Activated CD4-positive, alpha-beta memory T cell treated with anti-CD3 and anti-CD28 coated beads for 36 hours (primary cell): ENCODE measurements at regions not wholly inside any gene's neighbourhood (a gene's known extent, or its start where the extent isn't known, plus 50 kb on each side); places are given as distances from the start of the nearest gene placed in this dataset.
"Not testable (repeated sequence)": the region's sequence is repeated elsewhere in the genome, so short reads cannot be mapped to it uniquely, and the experiment has no call there.

Source experiments
- CTCF ChIA-PET: fragments of 350-600 bp; sonication (Branson Sonifier 250); formaldehyde crosslinking; loops from one replicate; lab custom pipeline; 2021; ENCODE audit warnings: antibody characterized with exemption, inconsistent platforms; lab: Charles Lee
- POLR2A ChIA-PET: fragments of 350-600 bp; sonication (Branson Sonifier 250); formaldehyde crosslinking; loops from one replicate; lab custom pipeline; 2021; ENCODE audit warnings: antibody characterized with exemption; lab: Charles Lee
- DNase-seq: peaks from one replicate; pipeline ENCODE4 v3.0.0-alpha.2; 2020
- H3K27ac Mint-ChIP-seq: one replicate; pipeline ENCODE4 v1.8.0; 2021; ENCODE audit warnings: mixed read lengths
- H3K27me3 Mint-ChIP-seq: one replicate; pipeline ENCODE4 v1.8.0; 2021; ENCODE audit warnings: mixed read lengths
- H3K36me3 Mint-ChIP-seq: one replicate; pipeline ENCODE4 v1.8.0; 2021; ENCODE audit warnings: mixed read lengths
- H3K4me1 Mint-ChIP-seq: one replicate; pipeline ENCODE4 v1.8.0; 2021; ENCODE audit warnings: low read depth, mixed read lengths
- H3K4me3 Mint-ChIP-seq: one replicate; pipeline ENCODE4 v1.8.0; 2021; ENCODE audit warnings: mild to moderate bottlenecking, mixed read lengths
- H3K9me3 Mint-ChIP-seq: one replicate; pipeline ENCODE4 v1.8.0; 2021; ENCODE audit warnings: mixed read lengths
- intact Hi-C: fragments of 100-400 bp; cut with micrococcal nuclease; formaldehyde crosslinking; loops from one replicate; pipeline ENCODE4 v1.15.1; 2023

DNA sequence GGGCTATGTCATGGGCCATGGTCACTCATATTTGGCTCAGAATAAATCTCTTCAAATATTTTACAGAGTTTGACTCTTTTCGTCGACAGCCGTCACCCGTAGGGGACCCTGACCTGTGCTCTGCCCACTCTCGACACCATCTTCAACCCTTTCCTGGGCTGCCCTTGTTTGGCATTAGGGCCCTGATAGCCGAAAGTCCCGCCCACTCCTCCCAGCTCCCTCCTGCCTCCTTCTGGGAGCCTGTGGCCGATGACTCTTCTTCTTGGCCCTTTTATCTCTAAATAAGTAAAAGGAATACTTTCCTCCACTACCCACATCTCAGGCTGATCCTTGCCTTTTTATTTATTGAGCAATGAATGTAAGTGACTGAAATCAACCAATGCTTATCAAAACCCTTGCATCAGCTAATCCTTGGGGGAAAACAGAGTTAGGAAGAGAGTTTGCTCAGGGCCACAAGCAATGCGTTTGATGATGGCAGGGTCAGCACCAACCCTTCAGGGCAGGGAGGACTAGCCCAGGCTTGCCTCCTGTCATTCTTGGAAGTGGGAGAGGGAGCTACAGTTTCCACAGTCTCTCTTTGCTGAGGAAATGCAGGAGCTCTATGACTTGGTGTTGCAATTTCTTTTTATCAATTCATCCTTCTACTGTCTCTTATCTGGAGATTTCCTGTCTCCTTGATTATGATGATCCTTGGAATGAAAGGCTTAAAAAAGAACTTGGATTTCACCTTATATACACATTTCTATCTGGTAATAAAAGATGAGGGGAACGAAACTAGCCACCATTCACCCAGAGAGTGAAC is 218.2 kb upstream of the PODXL start:
- DNase-seq, result no peak
- intact Hi-C loops, result no loop called here
- Mint-ChIP-seq H3K36me3 (no peaks in the 10 kb centered on the region), H3K27me3 (peaks cover 4% of the 10 kb centered on the region), H3K4me3 (no peak overlapping the region), H3K4me1 (no peaks in the 10 kb centered on the region), H3K9me3 (no peaks in the 10 kb centered on the region), H3K27ac (no peak overlapping the region)
- ChIA-PET CTCF (no interaction called here), POLR2A (no interaction called here)

DNA sequence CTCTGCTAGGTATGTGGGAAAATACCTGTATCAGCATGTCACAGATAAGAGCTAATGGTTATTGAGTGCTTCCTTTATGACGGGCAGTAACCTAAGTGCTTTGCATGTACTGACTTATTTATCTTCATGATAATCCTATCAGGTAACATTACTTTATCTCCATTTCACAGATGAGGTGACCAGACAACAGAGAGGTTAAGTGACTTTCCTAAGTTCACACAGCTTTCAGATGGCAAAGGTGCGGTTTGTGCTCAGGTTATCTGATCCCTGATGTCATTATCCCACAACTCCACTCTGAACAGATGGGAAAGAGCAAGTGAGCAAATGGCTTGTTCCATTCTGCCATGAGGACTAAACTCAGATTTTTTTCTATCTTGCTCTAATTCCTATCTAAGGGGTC is 217.0 kb upstream of the PODXL start:
- Mint-ChIP-seq H3K36me3 (no peaks in the 10 kb centered on the region), H3K27me3 (peaks cover 3% of the 10 kb centered on the region), H3K9me3 (no peaks in the 10 kb centered on the region), H3K27ac (no peak overlapping the region), H3K4me1 (no peaks in the 10 kb centered on the region), H3K4me3 (no peak overlapping the region)
- ChIA-PET CTCF (no interaction called here), POLR2A (no interaction called here)
- intact Hi-C loops, result no loop called here
- DNase-seq, result no peak

DNA sequence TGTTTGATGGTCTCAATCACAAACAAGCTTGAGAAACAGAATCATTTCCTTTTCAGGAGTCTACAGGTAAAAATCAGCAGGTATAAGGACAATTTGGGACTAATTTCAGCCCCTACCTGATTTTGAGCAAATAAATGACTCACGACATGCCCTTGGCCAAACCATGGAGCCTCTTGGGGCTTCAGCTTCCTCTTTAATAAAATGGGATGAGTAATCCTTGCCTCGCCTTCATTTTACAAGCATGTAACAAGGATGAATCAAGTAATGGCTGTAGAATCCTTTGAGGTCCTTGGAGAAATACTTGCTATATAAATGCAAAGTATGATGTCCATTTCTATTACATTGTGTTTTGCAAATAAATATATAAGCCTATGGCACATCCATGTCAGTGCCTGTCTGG is 212.8 kb upstream of the PODXL start:
- no peak overlapping the region for H3K27ac Mint-ChIP-seq
- DNase-seq, result no peak
- peaks cover 3% of the 10 kb centered on the region for H3K27me3 Mint-ChIP-seq
- H3K4me3 Mint-ChIP-seq, result no peak overlapping the region
- intact Hi-C loops, result no loop called here
- CTCF ChIA-PET, result no interaction called here
- H3K9me3 Mint-ChIP-seq, result no peaks in the 10 kb centered on the region
- no peaks in the 10 kb centered on the region for H3K4me1 Mint-ChIP-seq
- no peaks in the 10 kb centered on the region for H3K36me3 Mint-ChIP-seq
- POLR2A ChIA-PET, result no interaction called here

DNA sequence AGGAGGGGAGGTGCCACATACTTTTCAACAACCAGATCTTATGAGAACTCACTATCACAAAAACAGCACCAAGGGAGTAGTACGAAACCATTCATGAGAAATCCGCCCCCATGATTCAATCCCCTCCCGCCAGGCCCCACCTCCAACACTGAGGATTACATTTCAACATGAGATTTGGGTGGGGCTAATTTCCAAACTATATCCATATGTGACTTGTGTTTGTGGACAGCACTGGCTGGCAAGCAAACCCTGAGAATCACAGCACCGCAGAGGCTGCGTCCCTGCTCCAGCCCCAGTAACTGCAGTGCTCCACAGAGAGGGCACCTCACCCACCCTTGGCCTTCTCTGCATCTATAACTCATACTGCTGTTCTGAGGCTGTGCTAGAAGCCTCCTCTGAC is 211.2 kb upstream of the PODXL start:
- intact Hi-C loops, result no loop called here
- H3K27me3 Mint-ChIP-seq, result peaks cover 3% of the 10 kb centered on the region
- ChIA-PET CTCF (no interaction called here), POLR2A (no interaction called here)
- no peaks in the 10 kb centered on the region for H3K36me3 Mint-ChIP-seq
- H3K27ac Mint-ChIP-seq, result no peak overlapping the region
- no peaks in the 10 kb centered on the region for H3K9me3 Mint-ChIP-seq
- DNase-seq, result no peak
- no peaks in the 10 kb centered on the region for H3K4me1 Mint-ChIP-seq
- no peak overlapping the region for H3K4me3 Mint-ChIP-seq

DNA sequence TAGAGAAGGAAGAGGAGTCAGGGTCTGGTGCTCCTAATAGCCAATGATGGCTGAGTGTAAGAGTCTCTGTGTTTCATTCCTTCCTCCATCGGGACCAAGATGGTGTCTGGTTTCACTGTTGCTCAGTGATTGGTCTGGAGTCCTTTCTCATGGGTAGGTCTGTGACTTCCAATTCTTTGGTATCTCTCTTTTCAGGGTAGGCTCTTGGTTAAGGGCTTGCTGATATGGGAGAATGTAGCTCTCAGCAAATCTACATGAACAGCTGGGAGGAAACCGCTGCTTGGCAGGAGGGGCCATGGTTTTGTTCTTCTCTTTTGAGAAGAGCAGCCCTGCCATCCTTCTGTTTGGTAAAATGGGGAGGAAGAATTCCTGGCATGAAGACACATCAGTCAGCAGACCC is 209.1 kb upstream of the PODXL start:
- DNase-seq, result no peak
- intact Hi-C loops, result no loop called here
- H3K27me3 Mint-ChIP-seq, result peaks cover 8% of the 10 kb centered on the region
- no peak overlapping the region for H3K4me3 Mint-ChIP-seq
- H3K27ac Mint-ChIP-seq, result no peak overlapping the region
- no peaks in the 10 kb centered on the region for H3K9me3 Mint-ChIP-seq
- CTCF ChIA-PET, result no interaction called here
- POLR2A ChIA-PET, result no interaction called here
- no peaks in the 10 kb centered on the region for H3K36me3 Mint-ChIP-seq
- H3K4me1 Mint-ChIP-seq, result no peaks in the 10 kb centered on the region

DNA sequence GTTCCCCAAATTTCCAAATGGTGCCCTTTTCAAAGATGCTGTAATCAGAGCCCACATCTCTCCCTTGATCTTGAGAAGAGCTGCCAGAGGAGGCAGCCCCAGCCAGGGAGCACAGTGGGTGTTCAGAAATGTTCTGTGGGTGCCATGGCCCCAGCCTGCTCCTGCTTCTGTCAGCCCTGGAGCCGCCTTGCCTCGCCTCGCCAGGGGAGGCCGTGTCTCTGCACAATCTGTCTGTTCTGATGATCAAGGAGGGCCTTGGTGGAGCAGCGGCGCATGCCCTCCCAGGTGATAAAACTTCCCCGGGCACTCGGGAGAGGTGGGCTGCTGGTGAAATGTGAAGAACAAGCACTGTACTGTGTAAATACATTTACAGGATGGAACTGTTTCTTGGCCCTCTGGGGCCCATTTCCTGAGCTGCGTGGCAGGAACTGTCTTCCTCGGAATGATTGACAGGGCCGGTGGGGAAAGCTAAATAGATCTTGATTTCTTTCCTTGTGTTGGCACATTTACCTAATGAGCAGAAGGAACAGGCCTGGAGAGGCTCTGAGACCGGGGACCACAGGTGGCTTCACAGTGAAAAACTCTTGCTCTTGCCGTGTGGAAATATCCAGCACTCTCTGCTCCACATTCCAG is 207.8 kb upstream of the PODXL start:
- H3K4me1 Mint-ChIP-seq, result no peaks in the 10 kb centered on the region
- intact Hi-C loops, result no loop called here
- no peak overlapping the region for H3K27ac Mint-ChIP-seq
- H3K9me3 Mint-ChIP-seq, result no peaks in the 10 kb centered on the region
- ChIA-PET POLR2A (no interaction called here), CTCF (no interaction called here)
- peaks cover 7% of the 10 kb centered on the region for H3K27me3 Mint-ChIP-seq
- no peaks in the 10 kb centered on the region for H3K36me3 Mint-ChIP-seq
- H3K4me3 Mint-ChIP-seq, result no peak overlapping the region
- DNase-seq, result no peak

DNA sequence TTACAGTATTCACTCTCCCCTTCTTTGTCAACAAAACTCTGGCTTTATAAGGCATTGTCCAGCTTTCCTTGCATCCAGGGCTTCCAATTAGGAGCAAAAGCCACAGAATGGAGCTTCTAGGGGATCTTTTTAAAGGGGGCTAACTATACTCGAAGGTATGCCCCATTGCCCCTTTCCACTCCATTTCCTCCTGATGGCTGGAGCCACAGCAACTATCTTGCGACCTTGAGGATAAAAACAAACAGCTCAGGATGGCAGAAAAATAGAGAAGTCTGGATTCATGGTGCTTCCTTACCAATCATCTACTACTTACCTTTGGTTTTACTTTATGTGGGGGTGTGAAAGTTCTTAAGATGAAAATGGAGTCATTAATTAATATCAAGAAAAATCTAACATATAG is 206.3 kb upstream of the PODXL start:
- no peak overlapping the region for H3K27ac Mint-ChIP-seq
- H3K4me3 Mint-ChIP-seq, result no peak overlapping the region
- no peaks in the 10 kb centered on the region for H3K9me3 Mint-ChIP-seq
- POLR2A ChIA-PET, result no interaction called here
- H3K36me3 Mint-ChIP-seq, result no peaks in the 10 kb centered on the region
- no peaks in the 10 kb centered on the region for H3K4me1 Mint-ChIP-seq
- no peak for DNase-seq
- peaks cover 11% of the 10 kb centered on the region for H3K27me3 Mint-ChIP-seq
- CTCF ChIA-PET, result interaction anchor here (0.6 kb wide), 1 partner anchor 108 kb away, joined by 3 read pairs; no protein-coding TSS in a partner anchor
- intact Hi-C loops, result no loop called here

DNA sequence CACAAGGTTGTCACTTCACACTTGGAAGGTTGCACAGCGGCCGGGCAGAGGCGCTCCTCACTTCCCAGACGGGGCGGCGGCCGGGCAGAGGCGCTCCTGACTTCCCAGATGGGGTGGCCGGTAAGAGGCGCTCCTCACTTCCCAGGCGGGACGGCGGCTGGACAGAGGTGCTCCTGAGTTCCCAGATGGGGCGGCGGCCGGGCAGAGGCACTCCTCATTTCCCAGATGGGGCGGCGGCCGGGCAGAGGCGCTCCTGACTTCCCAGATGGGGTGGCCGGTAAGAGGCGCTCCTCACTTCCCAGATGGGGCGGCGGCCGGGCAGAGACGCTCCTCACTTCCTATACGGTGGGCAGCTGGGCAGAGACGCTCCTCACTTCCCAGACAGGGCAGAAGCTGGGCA is 199.4 kb upstream of the PODXL start:
- POLR2A ChIA-PET, H3K36me3 Mint-ChIP-seq, H3K9me3 Mint-ChIP-seq, H3K4me1 Mint-ChIP-seq, intact Hi-C loops, CTCF ChIA-PET, H3K27ac Mint-ChIP-seq, DNase-seq, H3K4me3 Mint-ChIP-seq: not testable (repeated sequence)
- H3K27me3 Mint-ChIP-seq, result peaks cover 12% of the 10 kb centered on the region

DNA sequence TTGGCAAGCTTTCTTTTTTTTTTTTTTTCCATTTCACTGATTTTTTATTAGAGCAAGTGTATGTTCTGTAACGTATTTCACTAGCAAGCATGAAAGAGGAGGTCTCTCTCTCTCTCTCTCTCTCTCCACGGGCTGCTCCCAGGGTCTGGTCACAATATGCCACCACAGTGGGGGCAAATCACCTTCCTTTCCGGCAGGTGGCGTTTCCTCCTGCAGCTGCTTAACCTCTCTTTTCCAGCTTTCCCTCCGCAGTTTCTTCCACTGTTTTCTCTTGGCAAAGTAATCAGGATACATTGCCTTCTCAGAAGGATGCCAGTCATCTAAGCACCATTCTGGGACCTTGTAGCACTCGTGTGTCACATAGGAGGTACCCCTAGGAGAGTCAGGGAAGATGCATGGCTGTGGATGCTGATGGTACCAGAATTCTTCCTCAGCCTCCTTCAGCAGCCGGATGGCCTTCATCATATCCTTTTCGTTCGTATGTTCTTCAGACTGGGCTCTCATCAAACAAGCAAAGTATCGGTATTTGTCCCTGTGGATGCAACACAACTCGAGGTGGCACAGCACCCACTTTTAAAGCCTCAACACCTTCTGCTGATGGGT is 197.3 kb upstream of the PODXL start:
- POLR2A ChIA-PET, result no interaction called here
- CTCF ChIA-PET, result interaction anchor here (0.7 kb wide), 1 partner anchor 1591 kb away, joined by 3 read pairs; no protein-coding TSS in a partner anchor
- DNase-seq, result no peak
- peaks cover 8% of the 10 kb centered on the region for H3K27me3 Mint-ChIP-seq
- no peaks in the 10 kb centered on the region for H3K36me3 Mint-ChIP-seq
- H3K4me3 Mint-ChIP-seq, result no peak overlapping the region
- intact Hi-C loops, result no loop called here
- no peaks in the 10 kb centered on the region for H3K4me1 Mint-ChIP-seq
- no peak overlapping the region for H3K27ac Mint-ChIP-seq
- no peaks in the 10 kb centered on the region for H3K9me3 Mint-ChIP-seq

DNA sequence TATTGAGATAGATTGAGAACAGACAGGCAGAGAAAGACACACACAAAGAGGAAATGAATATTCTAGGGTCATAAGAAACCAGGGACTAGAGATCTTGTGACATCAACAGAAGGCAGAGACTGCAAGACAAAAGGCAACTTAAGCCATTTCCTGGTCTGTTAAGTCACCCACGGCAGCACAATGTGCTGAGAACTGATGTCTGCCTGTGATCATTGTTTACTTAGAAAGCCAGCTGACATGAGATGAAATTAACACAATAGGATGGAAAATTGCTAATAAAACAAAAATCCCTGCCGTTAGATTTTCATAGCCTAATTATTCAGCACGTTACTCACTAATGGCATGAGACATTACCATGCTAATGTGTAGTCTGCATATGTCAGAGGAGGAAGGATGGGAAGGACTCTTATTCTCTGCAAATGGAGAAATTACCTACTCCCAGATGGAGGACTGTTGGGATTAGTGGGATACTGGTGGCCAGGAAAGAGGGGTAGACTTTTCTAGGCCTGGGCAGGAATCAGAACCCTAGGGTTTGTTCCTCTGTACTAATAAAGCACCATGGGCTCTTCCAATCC is 191.3 kb upstream of the PODXL start:
- Mint-ChIP-seq H3K4me1 (no peaks in the 10 kb centered on the region), H3K36me3 (no peaks in the 10 kb centered on the region), H3K9me3 (no peaks in the 10 kb centered on the region), H3K27me3 (peaks cover 10% of the 10 kb centered on the region), H3K4me3 (no peak overlapping the region), H3K27ac (no peak overlapping the region)
- intact Hi-C loops, result no loop called here
- ChIA-PET CTCF (no interaction called here), POLR2A (no interaction called here)
- no peak for DNase-seq

DNA sequence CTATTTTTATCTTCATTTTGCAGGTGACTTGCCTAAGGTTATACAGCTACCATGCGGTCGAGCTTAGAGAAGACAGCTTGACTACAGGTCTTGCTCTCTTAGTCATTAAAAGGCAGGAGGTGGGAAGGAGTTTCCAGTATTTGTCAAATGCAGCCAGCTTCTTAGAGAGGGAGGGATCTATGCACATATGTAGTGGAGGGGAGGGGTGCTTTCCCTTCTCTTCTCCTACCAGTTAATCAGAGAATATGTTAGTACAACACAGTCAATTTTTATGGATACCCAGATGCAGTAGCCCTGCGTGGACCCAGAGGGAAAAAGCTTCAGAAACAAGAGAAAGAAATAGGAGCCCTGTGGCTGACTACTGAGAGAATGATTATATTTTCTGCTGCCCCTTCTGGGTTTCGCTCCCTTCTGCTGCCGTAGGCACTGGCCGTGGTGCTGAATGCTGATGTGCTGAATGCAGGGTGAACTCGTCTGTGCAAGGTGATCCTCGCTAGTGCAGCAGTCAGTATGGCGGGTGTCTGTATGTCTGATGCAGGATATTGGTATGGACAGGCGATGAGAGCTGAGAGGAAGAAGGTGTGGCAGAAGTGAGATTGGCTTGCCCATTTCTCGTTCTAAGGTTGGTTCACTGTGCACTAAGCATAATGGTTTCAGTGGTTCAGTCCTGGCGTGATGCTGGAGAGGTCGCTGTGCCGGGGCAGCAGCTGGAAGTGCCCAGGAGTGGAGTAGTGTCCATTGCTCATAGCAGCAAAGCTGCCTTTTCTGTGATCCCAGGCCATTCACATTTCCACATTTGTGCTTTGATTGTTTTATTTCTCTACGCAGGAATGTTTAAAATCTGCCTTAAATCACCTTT is 189.2 kb upstream of the PODXL start:
- Mint-ChIP-seq H3K4me3 (no peak overlapping the region), H3K4me1 (no peaks in the 10 kb centered on the region), H3K27me3 (peaks cover 8% of the 10 kb centered on the region), H3K9me3 (no peaks in the 10 kb centered on the region), H3K27ac (no peak overlapping the region), H3K36me3 (no peaks in the 10 kb centered on the region)
- intact Hi-C loops, result no loop called here
- DNase-seq, result peak; percentile 22
- ChIA-PET CTCF (no interaction called here), POLR2A (no interaction called here)

DNA sequence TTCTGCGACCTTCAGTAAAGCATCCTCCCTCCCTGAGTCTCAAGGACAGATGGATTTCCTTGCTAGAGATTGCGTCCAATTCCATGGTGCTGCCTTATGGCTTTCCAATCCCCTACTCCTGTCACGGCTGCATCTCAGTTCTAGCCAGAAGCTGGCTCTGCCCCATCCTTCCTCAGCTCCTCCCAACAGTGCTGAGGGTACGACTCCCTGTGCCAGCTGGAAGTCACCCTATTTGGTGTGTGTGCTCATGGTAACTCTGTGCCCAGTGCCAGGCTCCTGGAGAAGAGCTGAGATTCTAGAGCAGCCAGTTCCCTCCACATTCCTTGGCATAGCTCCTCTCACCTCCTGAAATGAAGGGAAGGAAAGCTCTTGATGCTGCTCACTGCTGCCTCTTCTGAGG is 185.0 kb upstream of the PODXL start:
- no peak for DNase-seq
- H3K36me3 Mint-ChIP-seq, result no peaks in the 10 kb centered on the region
- H3K4me1 Mint-ChIP-seq, result no peaks in the 10 kb centered on the region
- ChIA-PET CTCF (no interaction called here), POLR2A (no interaction called here)
- H3K9me3 Mint-ChIP-seq, result no peaks in the 10 kb centered on the region
- no peak overlapping the region for H3K4me3 Mint-ChIP-seq
- peaks cover 15% of the 10 kb centered on the region for H3K27me3 Mint-ChIP-seq
- intact Hi-C loops, result no loop called here
- no peak overlapping the region for H3K27ac Mint-ChIP-seq
